ENCODE measurements at regions not wholly inside any gene's neighbourhood (a gene's known extent, or its start where the extent isn't known, plus 50 kb on each side); places are given as distances from the start of the nearest gene placed in this dataset.

GRCh38 chr12:125954362-125954761 lies 889.1 kb downstream of the AACS start:
- DNase-seq = no peak
- intact Hi-C loops (cut with DNase I) = no loop called here
- no peak for ATAC-seq

DNA sequence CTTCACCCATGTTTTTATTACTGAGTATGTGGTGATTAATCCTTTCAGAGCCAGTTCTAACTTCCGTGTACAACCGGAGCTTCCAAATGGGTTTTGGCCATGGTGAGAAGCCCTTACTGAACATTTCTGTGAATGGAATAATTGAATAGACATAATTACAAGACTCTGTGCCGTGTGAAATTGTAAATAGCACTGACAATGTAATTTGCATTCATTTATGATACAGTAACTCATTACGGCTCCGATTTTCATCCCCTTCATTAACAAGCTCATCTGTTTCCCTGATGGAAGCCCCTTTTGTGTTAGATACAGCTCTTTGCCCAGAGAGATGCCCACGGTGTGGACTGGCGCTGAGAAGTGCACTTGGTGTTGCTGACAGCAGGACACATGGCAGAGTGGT lies 891.0 kb downstream of the AACS start:
- intact Hi-C loops (cut with DNase I) = no loop called here
- DNase-seq (no peak), ATAC-seq (no peak)

GRCh38 chr12:125966641-125967040 lies 901.4 kb downstream of the AACS start:
- intact Hi-C loops (cut with DNase I) = no loop called here
- DNase-seq (no peak), ATAC-seq (no peak)

- intact Hi-C loops (cut with DNase I) = no loop called here
- ATAC-seq (no peak), DNase-seq (no peak)
Observed at GRCh38 chr12:125968413-125968812, 903.2 kb downstream of the AACS start.

GRCh38 chr12:125971981-125972380 lies 906.7 kb downstream of the AACS start:
- no peak for ATAC-seq
- intact Hi-C loops (cut with DNase I) = no loop called here
- no peak for DNase-seq

GRCh38 chr12:125978286-125978685 lies 913.1 kb downstream of the AACS start:
- DNase-seq (no peak), ATAC-seq (no peak)
- intact Hi-C loops (cut with DNase I) = no loop called here

DNA sequence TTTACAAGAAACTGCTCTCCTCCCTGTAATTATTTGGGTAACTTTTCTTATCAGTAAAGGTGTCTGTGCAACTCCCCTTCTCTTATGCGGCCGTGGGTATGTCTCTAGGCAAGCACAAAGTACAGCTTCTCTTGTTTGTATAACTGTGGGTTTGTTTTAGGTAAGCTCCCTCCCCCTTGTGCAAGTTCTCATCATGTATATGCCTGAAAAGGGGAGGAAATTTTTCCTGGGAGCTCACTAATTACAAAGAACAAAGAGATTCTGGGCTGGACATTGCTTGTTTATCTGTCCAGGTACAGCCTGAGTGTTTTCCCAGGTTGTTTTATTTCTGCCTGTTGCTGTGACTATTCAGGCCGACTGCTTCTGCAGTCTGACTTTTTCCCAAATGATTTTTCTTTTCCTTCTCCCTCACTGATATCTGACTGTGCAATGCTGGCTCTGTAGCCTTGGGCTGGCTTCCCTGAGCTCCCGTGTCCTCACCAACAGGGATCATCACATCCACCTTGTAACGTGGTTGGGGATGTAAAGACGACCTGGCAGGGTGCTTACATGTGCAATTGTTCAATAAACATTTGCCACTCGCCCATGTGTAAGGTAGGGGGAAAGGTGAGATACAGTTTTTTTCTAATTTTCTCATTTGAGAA lies 916.5 kb downstream of the AACS start:
- ATAC-seq = no peak
- intact Hi-C loops (cut with DNase I) = loop anchor here in 1 of 2 donors (10.0 kb wide), 1 partner anchor 217 kb away; no protein-coding TSS in a partner anchor
- no peak for DNase-seq

- DNase-seq (peak; percentile 61), ATAC-seq (peak; percentile 83 to 95)
- intact Hi-C loops (cut with DNase I) = loop anchor here in 1 of 2 donors (10.0 kb wide), 1 partner anchor 218 kb away; no protein-coding TSS in a partner anchor
Observed at GRCh38 chr12:125983094-125983783, 918.0 kb downstream of the AACS start.

- intact Hi-C loops (cut with DNase I) = loop anchor here in 1 of 2 donors (10.0 kb wide), 1 partner anchor 219 kb away; no protein-coding TSS in a partner anchor
- ATAC-seq (peak; percentile 62 to 64), DNase-seq (peak; percentile 23)
Observed at GRCh38 chr12:125983784-125984500, 918.7 kb downstream of the AACS start.

GRCh38 chr12:125988545-125988944 lies 923.3 kb downstream of the AACS start:
- intact Hi-C loops (cut with DNase I) = loop anchor here in 1 of 2 donors (10.0 kb wide), 1 partner anchor 224 kb away; no protein-coding TSS in a partner anchor
- no peak for DNase-seq
- no peak for ATAC-seq

- ATAC-seq (no peak), DNase-seq (no peak)
- intact Hi-C loops (cut with DNase I) = loop anchor here in 1 of 2 donors (10.0 kb wide), 1 partner anchor 225 kb away; no protein-coding TSS in a partner anchor
Observed at GRCh38 chr12:125989696-125990095, 924.5 kb downstream of the AACS start.

GRCh38 chr12:125996443-125996842 lies 931.2 kb downstream of the AACS start:
- intact Hi-C loops (cut with DNase I) = no loop called here
- no peak for ATAC-seq
- DNase-seq = no peak

- no peak for ATAC-seq
- no peak for DNase-seq
- intact Hi-C loops (cut with DNase I) = no loop called here
Observed at GRCh38 chr12:125999628-126000027, 934.4 kb downstream of the AACS start.

DNA sequence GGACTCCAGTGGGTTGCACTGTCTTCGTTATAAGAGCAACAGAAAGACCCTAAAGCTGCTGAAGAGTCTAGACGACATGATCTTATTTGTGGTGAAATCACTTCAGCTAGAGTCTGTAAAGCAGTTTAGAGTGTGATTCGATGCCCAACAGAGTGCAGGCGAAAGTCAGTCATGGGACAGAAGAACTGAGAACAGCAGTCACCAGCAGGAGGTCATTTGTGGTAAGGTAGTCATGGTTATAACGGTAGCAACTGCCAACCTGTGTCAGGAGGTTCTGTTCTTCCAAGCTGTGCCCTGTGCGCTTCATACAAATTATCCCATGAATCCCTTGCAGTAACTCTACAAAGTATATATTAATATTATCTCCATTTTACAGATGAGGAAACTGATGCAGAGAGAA lies 954.1 kb downstream of the AACS start:
- no peak for ATAC-seq
- intact Hi-C loops (cut with DNase I) = no loop called here
- DNase-seq = no peak

- no peak for DNase-seq
- ATAC-seq = no peak
- intact Hi-C loops (cut with DNase I) = no loop called here
Observed at GRCh38 chr12:126021675-126022074, 956.4 kb downstream of the AACS start.

DNA sequence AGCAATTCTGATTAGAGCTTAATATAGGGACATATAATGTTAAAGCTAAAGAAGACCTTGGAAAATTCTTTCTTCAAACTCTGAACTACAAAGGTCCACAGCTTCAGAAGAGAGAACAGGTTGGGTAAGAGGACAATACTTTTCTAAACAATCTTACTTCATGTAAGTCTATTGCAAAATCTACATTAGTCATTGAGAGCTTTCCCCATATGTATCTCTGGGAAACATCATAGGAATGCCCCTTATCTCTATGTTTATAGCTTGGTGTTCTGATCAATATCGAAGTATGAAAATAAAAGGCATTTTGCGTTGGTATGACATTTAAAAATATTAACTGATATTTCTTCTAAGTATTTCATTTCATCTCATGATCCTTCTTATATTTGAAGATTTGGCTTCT lies 962.6 kb downstream of the AACS start:
- intact Hi-C loops (cut with DNase I) = no loop called here
- DNase-seq = no peak
- no peak for ATAC-seq

GRCh38 chr12:126030573-126030972 lies 965.3 kb downstream of the AACS start:
- intact Hi-C loops (cut with DNase I) = no loop called here
- ATAC-seq = no peak
- DNase-seq = no peak

- DNase-seq (no peak), ATAC-seq (no peak)
- intact Hi-C loops (cut with DNase I) = no loop called here
Observed at GRCh38 chr12:126033751-126034150, 968.5 kb downstream of the AACS start.

DNA sequence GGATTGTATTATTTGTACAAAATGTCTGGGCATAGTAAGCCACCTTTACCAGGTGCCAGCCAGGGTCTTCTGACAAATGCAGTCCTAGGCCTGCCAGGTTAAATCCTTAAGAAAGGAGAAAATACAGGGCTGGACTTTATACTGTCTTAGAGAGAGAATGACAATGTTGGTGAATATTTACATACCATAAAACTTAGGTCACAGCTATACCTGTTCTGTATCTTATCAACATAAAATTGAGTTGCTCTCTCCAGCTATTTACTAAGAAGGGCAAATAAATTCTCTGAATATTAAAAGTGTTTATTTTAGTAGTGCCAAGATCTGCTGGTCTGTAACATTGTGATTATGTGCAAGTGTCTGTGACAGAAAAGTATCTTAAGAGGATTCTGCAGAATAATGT lies 971.1 kb downstream of the AACS start:
- intact Hi-C loops (cut with DNase I) = no loop called here
- DNase-seq = no peak
- no peak for ATAC-seq

GRCh38 chr12:126038434-126038833 lies 973.2 kb downstream of the AACS start:
- ATAC-seq = no peak
- no peak for DNase-seq
- intact Hi-C loops (cut with DNase I) = no loop called here
